CD4-positive, alpha-beta T cell treated with Interleukin-6 at 100 ng/mL for 8 hours (primary cell): ENCODE measurements at regions not wholly inside any gene's neighbourhood (a gene's known extent, or its start where the extent isn't known, plus 50 kb on each side); places are given as distances from the start of the nearest gene placed in this dataset.
"Not testable (repeated sequence)": the region's sequence is repeated elsewhere in the genome, so short reads cannot be mapped to it uniquely, and the experiment has no call there.

Experiments used
- DNase-seq: peaks from one replicate; pipeline ENCODE4 v3.0.0-alpha.2; 2020; ENCODE audit warnings: mixed read lengths, low spot score

DNA sequence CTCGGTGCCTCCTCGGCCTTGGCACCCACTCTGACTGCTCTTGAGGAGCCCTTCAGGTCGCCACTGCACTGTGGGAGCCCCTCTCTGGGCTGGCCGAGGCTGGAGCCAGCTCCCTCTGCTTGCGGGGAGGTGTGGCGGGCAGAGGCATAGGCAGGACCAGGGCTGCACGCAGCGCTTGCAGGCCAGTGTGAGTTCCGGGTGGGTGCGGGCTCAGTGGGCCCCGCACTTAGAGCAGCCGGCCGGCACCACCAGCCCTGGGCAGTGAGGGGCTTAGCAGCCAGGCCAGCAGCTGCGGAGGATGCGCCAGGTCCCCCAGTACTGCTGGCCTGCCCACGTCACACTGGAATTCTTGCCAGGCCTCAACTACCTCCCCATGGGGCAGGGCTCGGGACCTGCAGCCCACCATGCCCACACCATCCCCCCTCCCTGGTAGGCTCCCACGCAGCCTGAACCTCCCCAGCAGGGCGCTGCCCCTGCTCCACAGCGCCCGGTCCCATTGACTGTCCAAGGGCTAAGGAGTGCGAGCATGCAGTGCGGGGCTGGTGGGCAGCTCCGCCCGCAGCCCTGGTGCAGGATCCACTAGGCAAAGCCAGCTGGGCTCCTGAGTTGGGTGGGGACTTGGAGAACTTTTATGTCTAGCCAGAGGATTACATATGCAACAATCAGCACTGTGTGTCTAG is 602.9 kb upstream of the ST8SIA4 start:
- no peak for DNase-seq

GRCh38 chr5:101482931-101483330 is 579.8 kb upstream of the ST8SIA4 start:
- DNase-seq = no peak

- no peak for DNase-seq
Measured at GRCh38 chr5:101473483-101473882, 570.4 kb upstream of the ST8SIA4 start.

GRCh38 chr5:101461455-101461854 is 558.4 kb upstream of the ST8SIA4 start:
- no peak for DNase-seq

DNA sequence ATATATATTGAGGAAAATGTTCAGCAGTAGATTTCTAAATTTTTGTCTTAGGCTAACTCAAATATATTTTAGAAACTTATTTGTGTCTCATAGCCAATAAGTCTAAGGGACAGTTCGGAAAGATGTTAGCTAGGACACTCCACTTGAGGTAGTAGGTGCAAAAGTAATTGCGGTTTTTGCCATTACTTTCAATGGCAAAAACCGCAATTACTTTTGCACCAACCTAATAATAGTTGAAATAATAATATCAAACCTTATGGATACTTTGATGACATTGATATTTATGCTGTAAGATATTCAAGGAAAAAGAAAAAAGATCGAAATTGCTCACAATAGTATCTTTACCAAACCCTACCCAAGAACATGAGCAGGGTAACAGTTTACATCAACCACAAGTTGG is 555.5 kb upstream of the ST8SIA4 start:
- no peak for DNase-seq

GRCh38 chr5:101455851-101456250 is 552.8 kb upstream of the ST8SIA4 start:
- no peak for DNase-seq

DNA sequence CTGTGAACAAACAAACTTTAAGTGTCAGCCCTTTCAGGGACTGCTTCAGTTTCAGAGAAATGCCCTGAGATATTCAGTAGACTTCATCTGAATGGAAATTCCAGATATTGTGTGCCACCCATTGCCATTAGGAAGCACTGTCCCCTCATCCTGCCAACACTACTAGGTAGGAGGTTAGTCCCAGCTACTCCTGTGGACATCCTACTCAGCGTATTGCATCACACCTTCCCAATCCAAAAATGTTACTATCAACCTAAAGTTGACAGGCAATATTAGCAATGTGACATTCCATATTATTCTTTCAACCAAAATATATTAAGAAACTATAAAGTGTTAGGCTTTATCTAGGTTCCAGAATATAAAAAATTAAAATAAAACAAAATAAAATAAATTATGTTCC is 552.0 kb upstream of the ST8SIA4 start:
- no peak for DNase-seq

- DNase-seq = not testable (repeated sequence)
Measured at GRCh38 chr5:101442281-101442680, 539.2 kb upstream of the ST8SIA4 start.

- no peak for DNase-seq
Measured at GRCh38 chr5:101440173-101440572, 537.1 kb upstream of the ST8SIA4 start.

GRCh38 chr5:101437351-101437750 is 534.3 kb upstream of the ST8SIA4 start:
- DNase-seq = no peak

DNA sequence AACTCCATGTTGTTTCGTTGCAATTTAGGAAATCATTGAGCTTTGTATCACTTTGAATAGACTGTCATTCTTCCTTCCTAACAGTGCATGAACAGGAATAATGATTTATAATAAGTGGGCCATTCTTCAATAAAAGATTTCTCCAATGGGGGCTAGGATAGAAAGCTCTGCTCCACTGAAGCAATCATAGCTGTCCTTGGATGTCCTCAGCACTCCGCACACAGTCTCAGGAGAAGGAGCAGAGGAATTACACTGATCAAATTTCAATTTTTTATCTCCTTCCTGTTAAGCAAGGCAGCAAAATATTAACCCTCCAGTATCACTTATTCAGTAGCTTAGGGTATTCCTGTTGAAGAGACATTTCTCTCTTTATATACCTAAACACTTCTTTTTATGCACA is 532.7 kb upstream of the ST8SIA4 start:
- DNase-seq = no peak

DNA sequence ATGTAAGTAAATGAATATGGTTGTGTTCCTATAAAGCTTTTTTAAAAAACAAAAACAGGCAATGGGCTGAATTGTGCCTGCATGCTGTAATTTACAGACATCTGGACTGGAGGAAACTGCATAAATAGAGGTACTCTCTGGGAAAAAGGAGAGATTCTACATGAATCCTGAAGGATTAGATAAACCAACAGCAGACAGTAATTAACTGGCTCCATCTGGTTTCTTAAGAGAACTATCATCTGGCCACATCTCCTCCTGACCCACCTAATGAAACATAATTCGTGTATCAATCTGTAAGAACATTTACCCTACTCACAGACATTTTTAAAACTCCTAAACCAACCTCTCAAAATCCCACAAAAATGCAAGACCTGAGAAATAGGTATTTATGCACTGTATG is 528.1 kb upstream of the ST8SIA4 start:
- no peak for DNase-seq

DNA sequence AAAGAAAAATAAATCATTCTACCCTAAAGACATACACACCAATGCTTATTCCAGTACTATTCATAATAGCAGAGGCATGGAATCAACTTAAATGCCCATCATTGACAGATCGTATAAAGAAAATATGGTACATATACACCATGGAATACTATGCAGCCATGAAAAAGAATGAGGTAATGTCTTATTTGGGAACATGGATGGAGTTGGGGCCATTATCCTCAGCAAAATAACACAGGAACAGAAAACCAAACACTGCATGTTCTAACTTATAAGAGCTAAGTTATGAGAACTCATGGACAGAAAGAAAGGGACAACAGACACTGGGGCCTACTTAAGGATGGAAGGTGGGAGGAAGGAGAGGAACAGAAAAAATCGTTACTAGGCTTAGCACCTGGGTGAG is 527.5 kb upstream of the ST8SIA4 start:
- no peak for DNase-seq

- no peak for DNase-seq
Measured at GRCh38 chr5:101429241-101429640, 526.2 kb upstream of the ST8SIA4 start.

- no peak for DNase-seq
Measured at GRCh38 chr5:101425339-101425859, 522.3 kb upstream of the ST8SIA4 start.

DNA sequence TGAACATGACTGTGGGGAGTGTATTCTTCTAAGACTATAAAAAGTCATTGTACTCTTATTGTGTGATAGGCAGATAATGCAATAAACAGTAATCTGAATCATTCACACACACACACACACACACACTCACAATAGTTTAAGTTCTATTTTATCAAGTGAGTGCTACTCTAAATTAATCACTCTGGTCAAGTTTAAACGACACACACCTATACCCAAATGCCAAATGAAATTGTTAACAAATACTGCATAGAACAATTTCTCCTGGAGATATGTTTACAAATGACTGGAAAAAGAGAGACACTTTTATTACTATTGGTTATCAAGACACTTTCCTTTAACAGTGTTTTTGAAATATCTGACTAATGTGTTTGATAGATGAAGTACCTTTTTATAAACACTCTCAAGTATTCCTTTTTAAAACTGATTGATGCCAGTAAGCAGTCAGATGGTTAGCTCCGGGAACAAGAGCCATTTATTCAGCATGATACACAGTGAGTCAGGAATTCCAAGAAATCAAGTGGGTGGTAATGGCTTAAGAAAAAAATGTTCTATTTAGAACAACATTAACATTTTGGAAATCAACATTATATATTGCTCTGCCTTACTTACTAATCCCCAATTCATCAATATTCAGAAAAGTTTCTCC is 521.6 kb upstream of the ST8SIA4 start:
- DNase-seq = no peak

DNA sequence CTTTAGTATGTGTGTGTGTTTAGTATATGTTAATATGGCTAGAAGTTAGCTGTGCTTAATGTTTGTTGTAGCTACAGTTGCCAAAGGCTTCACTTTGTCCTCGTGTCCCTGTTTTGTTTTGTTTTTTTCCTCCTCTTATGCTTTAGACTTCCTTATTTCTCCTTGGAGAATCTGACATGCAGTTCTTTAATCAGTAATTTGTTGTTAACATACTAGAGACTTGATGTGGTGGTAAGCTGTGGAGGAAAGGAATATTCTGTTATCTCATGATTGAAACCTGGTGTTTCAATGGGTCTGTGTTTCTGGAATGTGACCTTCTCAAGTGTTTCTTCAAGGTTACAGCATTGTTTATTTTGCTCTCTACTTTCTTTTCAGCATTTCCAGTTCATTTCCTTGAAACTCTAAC is 515.6 kb upstream of the ST8SIA4 start:
- DNase-seq = no peak

GRCh38 chr5:101404531-101404930 is 501.4 kb upstream of the ST8SIA4 start:
- DNase-seq = no peak

DNA sequence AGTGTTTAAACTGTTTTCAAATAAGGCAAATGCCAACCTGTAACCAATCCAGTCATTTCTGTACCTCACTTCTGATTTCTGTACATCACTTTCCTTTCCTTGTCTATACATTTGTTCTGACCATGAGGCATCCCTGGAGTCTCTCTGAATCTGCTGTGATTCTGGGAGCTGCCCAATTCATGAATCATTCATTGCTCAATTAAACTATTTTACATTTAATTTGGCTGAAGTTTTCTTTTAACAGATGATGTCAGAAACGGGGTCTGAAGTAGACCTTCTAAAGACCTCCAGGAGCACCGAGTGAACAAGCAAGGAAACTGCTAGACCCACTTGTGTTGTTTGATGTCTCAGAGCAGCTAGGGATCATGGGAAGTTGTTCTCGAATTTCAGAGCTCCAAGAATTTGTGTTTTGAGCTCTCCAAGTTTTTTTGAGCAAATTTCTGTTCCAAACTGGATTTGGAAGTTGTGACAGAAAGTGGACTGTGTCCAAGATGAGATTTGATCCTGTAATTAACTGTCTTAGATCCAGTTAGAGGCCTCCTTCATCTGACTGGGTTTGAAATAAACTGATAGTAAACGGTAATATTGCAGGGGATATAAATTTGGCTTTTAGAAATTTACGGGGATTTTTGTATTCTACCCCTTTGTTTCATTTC is 490.8 kb upstream of the ST8SIA4 start:
- DNase-seq = no peak

DNA sequence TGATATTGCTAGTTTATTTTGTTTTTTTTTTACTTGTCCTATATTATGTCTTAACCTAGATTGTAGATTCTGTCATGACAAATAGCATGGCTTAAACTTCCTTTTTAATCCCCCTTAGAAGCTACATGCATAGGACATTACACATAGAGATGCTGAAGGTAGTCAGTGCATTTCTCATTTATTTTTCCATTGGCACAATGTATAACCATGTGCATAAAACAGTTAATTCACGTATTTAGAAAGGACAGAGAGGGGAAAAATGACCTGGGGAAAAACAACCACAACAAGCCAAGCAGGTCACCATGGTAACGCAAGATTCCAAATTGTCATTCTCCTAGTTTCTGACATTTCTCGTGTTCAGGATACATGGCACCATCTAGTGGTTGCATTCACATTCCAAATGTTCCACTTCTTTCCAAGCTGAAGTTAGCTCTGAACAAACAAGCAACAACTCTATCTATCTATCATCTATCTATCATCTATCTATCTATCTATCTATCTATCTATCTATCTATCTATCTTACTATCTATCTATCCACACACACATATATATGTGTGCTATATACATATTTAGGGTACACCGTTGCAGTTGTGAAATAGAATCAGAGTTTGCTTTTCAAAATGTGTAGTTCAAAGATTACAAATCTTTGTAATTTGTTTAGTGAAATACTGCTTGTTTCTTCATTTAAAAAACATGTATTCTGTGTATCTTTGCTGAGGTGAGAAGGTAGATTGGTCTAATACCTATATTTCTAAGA is 487.2 kb upstream of the ST8SIA4 start:
- no peak for DNase-seq

GRCh38 chr5:101385276-101385675 is 482.2 kb upstream of the ST8SIA4 start:
- no peak for DNase-seq

DNA sequence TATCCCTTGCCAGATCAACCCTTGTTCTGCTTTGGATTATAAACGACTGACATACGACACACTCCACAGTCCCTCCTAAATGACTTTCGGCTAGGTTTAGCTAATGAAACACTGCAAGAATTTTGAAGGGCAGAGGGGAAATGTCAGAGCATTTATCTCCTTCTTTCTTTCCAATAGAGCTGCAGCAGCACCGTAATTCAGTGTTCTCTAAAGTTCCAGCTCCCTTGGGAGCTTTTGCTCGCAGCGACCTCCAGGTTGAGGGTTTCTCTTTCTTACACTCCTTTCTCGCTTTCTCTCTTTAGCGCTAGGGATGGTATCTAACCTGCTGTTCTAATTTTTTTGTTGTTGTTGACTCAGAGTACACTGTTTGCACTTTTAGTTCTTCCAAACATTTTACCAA is 467.1 kb upstream of the ST8SIA4 start:
- no peak for DNase-seq

GRCh38 chr5:101364469-101364868 is 461.4 kb upstream of the ST8SIA4 start:
- DNase-seq = no peak
